ENCODE measurements at regions not wholly inside any gene's neighbourhood (a gene's known extent, or its start where the extent isn't known, plus 50 kb on each side); places are given as distances from the start of the nearest gene placed in this dataset.
"Not testable (repeated sequence)": the region's sequence is repeated elsewhere in the genome, so short reads cannot be mapped to it uniquely, and the experiment has no call there.

GRCh38 chr21:10445685-10446084 is 75.7 kb upstream of the TPTE start:
- TF ChIP-seq POLR2A (IDR thresholded peaks at IDR 0.05) = not testable (repeated sequence)
- TF ChIP-seq, protein P1, sequence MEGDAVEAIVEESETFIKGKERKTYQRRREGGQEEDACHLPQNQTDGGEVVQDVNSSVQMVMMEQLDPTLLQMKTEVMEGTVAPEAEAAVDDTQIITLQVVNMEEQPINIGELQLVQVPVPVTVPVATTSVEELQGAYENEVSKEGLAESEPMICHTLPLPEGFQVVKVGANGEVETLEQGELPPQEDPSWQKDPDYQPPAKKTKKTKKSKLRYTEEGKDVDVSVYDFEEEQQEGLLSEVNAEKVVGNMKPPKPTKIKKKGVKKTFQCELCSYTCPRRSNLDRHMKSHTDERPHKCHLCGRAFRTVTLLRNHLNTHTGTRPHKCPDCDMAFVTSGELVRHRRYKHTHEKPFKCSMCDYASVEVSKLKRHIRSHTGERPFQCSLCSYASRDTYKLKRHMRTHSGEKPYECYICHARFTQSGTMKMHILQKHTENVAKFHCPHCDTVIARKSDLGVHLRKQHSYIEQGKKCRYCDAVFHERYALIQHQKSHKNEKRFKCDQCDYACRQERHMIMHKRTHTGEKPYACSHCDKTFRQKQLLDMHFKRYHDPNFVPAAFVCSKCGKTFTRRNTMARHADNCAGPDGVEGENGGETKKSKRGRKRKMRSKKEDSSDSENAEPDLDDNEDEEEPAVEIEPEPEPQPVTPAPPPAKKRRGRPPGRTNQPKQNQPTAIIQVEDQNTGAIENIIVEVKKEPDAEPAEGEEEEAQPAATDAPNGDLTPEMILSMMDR (IDR thresholded peaks at IDR 0.05 in 8 of 11, conservative IDR thresholded peaks at IDR 0.05 in 3 of 11) = not testable (repeated sequence)
